NCI-H524 (cell line): ENCODE measurements at regions not wholly inside any gene's neighbourhood (a gene's known extent, or its start where the extent isn't known, plus 50 kb on each side); places are given as distances from the start of the nearest gene placed in this dataset.
"Not testable (repeated sequence)": the region's sequence is repeated elsewhere in the genome, so short reads cannot be mapped to it uniquely, and the experiment has no call there.

Experiments
- DNase-seq, 2 experiments: peaks; one replicate each; lab custom pipeline; 2025; lab: John Stamatoyannopoulos, UW

DNA sequence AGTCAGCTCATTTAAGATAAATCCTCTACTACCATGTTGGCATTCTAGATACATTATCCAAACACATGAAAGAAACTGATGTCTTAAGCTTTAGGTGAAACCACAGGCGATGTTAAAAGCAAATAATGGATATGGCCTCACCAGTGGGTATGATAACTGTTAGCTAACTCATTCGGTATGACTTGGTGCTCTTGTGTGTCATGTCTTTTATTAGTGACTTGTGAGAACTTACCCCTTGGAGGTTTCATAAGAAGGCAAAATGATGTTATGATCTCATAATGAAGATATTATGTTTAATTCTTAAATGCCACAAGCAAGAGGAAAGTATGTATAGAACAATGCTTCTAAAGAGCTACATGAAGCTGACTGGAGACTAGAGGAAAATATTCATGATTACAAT is 1227.0 kb downstream of the EFNA5 start:
- DNase-seq = no peak

GRCh38 chr5:106435185-106435584 is 1235.6 kb downstream of the EFNA5 start:
- no peak for DNase-seq

DNA sequence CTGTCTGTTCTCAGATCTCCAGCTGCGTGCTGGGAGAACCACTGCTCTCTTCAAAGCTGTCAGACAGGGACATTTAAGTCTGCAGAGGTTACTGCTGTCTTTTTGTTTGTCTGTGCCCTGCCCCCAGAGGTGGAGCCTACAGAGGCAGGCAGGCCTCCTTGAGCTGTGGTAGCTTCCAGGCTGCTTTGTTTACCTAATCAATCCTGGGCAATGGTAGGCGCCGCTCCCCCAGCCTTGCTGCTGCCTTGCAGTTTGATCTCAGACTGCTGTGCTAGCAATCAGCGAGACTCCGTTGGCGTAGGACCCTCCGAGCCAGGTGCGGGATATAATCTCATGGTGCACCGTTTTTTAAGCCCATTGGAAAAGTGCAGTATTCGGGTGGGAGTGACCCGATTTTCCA is 1240.0 kb downstream of the EFNA5 start:
- not testable (repeated sequence) for DNase-seq

GRCh38 chr5:106423109-106423897 is 1247.4 kb downstream of the EFNA5 start:
- no peak for DNase-seq

DNA sequence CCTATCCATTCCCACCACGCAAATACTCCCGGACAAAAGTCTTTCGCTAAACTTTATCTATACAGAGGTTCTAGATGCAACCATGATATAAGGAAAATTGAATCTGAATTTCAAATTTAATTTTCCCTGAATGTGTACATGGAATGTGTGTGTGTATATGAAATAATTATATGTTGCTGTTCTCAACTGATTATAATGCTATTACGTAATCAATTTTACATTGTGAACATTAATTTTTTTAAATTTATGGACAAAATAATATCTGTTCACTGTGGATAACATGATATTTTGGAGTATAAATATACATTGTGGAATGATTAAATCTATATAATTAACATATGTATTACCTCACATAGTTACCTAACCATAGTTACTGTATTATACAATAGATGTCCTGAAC is 1250.6 kb downstream of the EFNA5 start:
- no peak for DNase-seq

DNA sequence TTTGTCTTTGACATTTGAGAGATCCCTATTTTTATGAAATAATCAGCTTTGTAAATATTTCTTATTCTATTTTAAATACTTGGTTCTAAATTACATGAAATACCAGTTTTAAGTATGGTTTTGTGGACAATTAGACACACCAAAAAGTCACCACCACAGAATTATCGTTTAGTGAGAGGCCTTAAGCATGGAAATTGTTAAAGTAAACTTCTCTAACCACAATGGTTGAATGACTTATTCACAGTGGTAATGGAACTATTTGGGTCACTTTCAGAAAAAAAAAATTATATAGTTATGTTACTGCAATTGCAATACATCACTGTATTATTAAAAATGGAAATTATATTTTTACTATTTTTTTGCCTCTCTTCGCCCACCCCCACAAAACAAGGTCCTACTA is 1252.5 kb downstream of the EFNA5 start:
- DNase-seq = no peak

- no peak for DNase-seq
These were observed 1253.2 kb downstream of the EFNA5 start for GRCh38 chr5:106417566-106417965.

GRCh38 chr5:106417163-106417562 is 1253.6 kb downstream of the EFNA5 start:
- no peak for DNase-seq

GRCh38 chr5:106415541-106415940 is 1255.2 kb downstream of the EFNA5 start:
- no peak for DNase-seq

GRCh38 chr5:106414342-106414741 is 1256.4 kb downstream of the EFNA5 start:
- no peak for DNase-seq

GRCh38 chr5:106412606-106413005 is 1258.1 kb downstream of the EFNA5 start:
- no peak for DNase-seq

DNA sequence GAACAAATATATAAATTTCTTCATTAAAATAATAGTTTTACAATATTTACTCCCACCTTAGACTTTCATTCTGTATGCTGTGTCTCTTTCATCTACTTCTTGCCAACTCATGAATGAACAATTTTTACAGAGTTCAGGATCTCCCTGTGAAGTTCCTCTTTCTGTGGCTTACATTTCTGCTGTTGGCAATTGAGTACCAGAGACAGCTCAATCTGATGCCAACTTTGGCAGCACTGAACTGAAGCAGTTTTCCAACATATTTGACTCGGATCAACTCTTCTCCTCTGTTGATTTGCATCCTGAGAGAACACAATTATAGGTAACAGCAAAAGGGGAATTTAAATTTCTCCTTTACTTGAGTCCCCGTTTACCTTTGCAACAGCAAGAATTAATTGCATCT is 1262.2 kb downstream of the EFNA5 start:
- DNase-seq = no peak

DNA sequence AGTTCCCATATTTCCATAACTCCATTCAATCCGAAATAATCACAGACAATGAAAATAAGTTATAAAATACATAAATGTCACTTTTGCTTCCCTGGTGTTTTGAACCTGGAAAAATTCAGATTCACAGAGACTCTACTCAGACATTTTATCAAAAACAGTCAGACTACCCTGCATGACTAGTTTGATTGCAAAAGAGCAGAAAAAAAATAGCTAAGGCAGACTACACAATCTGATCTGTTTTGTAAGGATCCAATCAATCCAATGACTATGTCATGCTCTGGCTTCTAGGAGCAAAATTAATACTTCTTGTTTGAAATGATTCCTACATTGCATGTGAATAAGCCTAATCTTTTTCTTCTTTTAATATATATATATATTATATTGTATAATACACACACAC is 1262.6 kb downstream of the EFNA5 start:
- no peak for DNase-seq

GRCh38 chr5:106401561-106401960 is 1269.2 kb downstream of the EFNA5 start:
- no peak for DNase-seq

GRCh38 chr5:106399391-106399790 is 1271.3 kb downstream of the EFNA5 start:
- DNase-seq = no peak

DNA sequence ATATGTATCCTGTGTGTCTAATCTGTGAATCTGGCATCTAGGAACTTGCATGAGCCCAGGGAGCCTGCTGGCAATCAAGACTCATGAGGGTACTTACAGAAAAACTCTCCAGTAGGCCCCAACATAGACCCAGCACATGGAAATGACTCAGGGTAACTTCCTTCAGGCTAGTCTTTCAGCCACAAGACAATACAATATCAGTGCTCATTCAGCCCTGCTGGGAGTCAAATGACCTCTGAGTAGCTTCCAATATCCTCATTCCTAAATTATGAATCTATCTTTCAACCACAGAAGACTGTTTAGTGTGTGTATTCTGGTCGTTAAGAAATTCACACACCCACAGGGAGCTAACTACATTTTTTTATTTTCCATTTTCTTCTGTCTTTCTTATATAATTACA is 1273.0 kb downstream of the EFNA5 start:
- no peak for DNase-seq

DNA sequence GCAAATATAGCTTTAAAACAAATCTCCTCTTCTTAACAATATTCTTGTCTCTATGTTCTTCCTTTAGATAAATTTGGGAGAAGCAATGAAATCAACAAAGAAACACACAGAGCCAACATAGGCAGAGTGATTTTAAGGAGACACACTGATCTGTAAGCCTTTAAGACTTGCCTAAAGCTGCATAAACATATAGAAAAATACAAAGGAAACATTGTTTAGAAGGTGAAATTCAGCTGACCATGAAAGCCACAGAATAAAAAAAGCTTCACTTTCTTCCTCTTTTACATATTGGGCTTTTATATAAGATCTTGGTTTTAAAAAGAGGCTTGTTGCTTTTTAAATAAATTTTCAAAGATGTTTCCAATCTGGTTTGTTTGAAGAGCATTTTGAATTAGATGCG is 1277.5 kb downstream of the EFNA5 start:
- DNase-seq = no peak

DNA sequence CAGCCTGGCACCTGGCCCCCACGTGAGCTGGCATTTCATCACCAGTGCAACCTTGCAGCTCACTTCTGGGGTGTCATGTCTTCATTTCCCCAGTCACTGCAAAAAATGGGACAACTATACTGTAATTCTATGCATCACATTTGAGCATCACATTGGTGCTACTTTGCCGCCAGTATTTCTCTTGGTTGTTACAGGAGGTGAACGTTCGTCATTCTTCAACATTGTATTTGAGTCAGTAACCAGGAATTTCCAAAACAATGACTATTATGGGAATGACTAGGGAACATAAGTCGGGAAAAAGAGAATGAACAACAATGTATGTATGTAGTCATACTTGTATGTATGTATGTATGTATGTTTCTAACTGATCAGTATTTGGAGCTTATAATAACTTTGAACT is 1278.0 kb downstream of the EFNA5 start:
- no peak for DNase-seq

DNA sequence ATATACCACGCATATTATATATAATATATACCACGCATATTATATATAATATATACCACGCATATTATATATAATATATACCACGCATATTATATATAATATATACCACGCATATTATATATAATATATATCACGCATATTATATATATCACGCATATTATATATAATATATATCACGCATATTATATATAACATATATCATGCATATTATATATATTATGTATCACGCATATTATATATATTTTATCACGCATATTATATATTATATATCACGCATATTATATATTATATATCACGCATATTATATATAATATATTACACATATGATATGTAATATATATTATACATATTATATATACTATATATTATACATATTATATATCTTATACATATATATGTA is 1283.0 kb downstream of the EFNA5 start:
- not testable (repeated sequence) for DNase-seq

DNA sequence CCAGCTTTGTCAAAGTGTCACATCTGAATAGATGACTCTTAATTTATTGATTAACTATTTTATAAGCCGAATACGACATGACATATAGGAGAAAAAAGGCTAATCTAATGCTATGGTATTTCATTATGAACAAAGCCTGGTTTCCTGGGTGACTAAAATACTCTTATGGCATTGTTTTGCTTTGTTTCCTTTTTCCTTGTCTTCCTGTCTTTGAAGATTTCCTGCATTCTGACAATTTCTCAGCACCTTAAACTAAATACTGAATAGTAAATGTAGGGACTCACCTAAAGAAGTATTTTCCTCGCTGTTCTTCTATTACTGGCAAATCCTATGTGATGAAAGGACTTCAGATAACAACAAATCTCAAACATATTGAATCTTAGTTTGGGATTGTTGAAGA is 1284.5 kb downstream of the EFNA5 start:
- no peak for DNase-seq

- DNase-seq = no peak
These were observed 1290.0 kb downstream of the EFNA5 start for GRCh38 chr5:106380736-106381135.

- no peak for DNase-seq
These were observed 1294.2 kb downstream of the EFNA5 start for GRCh38 chr5:106376522-106376921.

DNA sequence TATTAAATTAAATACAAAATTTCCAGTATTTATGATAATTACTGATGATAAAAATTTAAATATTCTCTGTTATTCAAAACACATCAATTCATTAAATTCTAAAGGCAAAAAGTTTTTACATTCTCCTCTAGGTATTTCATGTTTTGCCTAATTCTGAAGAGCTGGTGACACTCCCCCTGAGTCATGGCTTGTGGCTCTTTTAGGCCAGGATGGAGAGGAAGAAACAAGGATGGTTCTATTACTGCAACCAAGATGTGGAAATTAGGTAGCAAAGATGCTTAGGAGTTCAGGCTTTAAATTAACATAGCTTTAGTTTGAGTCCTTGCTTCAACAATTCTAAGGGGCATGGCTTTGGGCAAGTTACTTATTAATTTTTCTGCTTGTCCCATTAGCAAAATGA is 1295.8 kb downstream of the EFNA5 start:
- DNase-seq = no peak

GRCh38 chr5:106368021-106368420 is 1302.7 kb downstream of the EFNA5 start:
- DNase-seq = no peak
